ENCODE measurements at regions not wholly inside any gene's neighbourhood (a gene's known extent, or its start where the extent isn't known, plus 50 kb on each side); places are given as distances from the start of the nearest gene placed in this dataset.
A peak's percentile ranks its signal among the peaks of the same experiment; 100 is the strongest.

GRCh38 chr5:33338336-33339110 lies 102.2 kb upstream of the TARS1 start:
- DNase-seq (ENCODE audit: low read depth in 2 of 3, low spot score in 2 of 3), result no peak

- DNase-seq (ENCODE audit: low read depth in 2 of 3, low spot score in 2 of 3), result no peak
Observed at GRCh38 chr5:33339413-33339812, 101.4 kb upstream of the TARS1 start.

GRCh38 chr5:33340195-33340594 lies 100.6 kb upstream of the TARS1 start:
- DNase-seq (ENCODE audit: low read depth in 2 of 3, low spot score in 2 of 3), result no peak

GRCh38 chr5:33341351-33341750 lies 99.4 kb upstream of the TARS1 start:
- no peak for DNase-seq (ENCODE audit: low read depth in 2 of 3, low spot score in 2 of 3)

- DNase-seq (ENCODE audit: low read depth in 2 of 3, low spot score in 2 of 3), result no peak
Observed at GRCh38 chr5:33343676-33344327, 97.0 kb upstream of the TARS1 start.

GRCh38 chr5:33346534-33346933 lies 94.2 kb upstream of the TARS1 start:
- DNase-seq (ENCODE audit: low read depth in 2 of 3, low spot score in 2 of 3), result no peak

GRCh38 chr5:33361781-33362180 lies 79.0 kb upstream of the TARS1 start:
- DNase-seq (ENCODE audit: low read depth in 2 of 3, low spot score in 2 of 3), result no peak

- DNase-seq (ENCODE audit: low read depth in 2 of 3, low spot score in 2 of 3), result no peak
Observed at GRCh38 chr5:33362915-33363314, 77.8 kb upstream of the TARS1 start.

- no peak for DNase-seq (ENCODE audit: low read depth in 2 of 3, low spot score in 2 of 3)
Observed at GRCh38 chr5:33363537-33363936, 77.2 kb upstream of the TARS1 start.

- peak in 1 of 3 donors; percentile 44 for DNase-seq (ENCODE audit: low read depth in 2 of 3, low spot score in 2 of 3)
Observed at GRCh38 chr5:33364406-33364805, 76.4 kb upstream of the TARS1 start.

GRCh38 chr5:33367416-33367815 lies 73.3 kb upstream of the TARS1 start:
- DNase-seq (ENCODE audit: low read depth in 2 of 3, low spot score in 2 of 3), result peak in 1 of 3 donors; percentile 38

GRCh38 chr5:33369485-33370465 lies 71.0 kb upstream of the TARS1 start:
- DNase-seq (ENCODE audit: low read depth in 2 of 3, low spot score in 2 of 3), result no peak

- no peak for DNase-seq (ENCODE audit: low read depth in 2 of 3, low spot score in 2 of 3)
Observed at GRCh38 chr5:33370466-33370859, 70.3 kb upstream of the TARS1 start.

GRCh38 chr5:33371660-33372059 lies 69.1 kb upstream of the TARS1 start:
- no peak for DNase-seq (ENCODE audit: low read depth in 2 of 3, low spot score in 2 of 3)

- DNase-seq (ENCODE audit: low read depth in 2 of 3, low spot score in 2 of 3), result peak in 1 of 3 donors; percentile 45
Observed at GRCh38 chr5:33372721-33373472, 67.9 kb upstream of the TARS1 start.

GRCh38 chr5:33375900-33376299 lies 64.9 kb upstream of the TARS1 start:
- no peak for DNase-seq (ENCODE audit: low read depth in 2 of 3, low spot score in 2 of 3)

- DNase-seq (ENCODE audit: low read depth in 2 of 3, low spot score in 2 of 3), result peak in 2 of 3 donors; percentile 45 to 67
Observed at GRCh38 chr5:33379757-33380156, 61.0 kb upstream of the TARS1 start.

GRCh38 chr5:33381243-33381642 lies 59.5 kb upstream of the TARS1 start:
- no peak for DNase-seq (ENCODE audit: low read depth in 2 of 3, low spot score in 2 of 3)

Measured in hematopoietic multipotent progenitor cell (in vitro differentiated cells).